Heart left ventricle (tissue), 16 donors: ENCODE measurements at regions not wholly inside any gene's neighbourhood (a gene's known extent, or its start where the extent isn't known, plus 50 kb on each side); places are given as distances from the start of the nearest gene placed in this dataset.

Experiments used
- ATAC-seq, 4 donors: fragments of 200-7000 bp; cut with Tn5 transposase; one replicate each; pipeline ENCODE4 v1.9.1; 2020 to 2022; ENCODE audit warnings: moderate library complexity in 4 of 4, mild to moderate bottlenecking in 3 of 4, moderate number of reproducible peaks in 1 of 4
- DNase-seq, 5 donors: peaks; one replicate each; pipeline ENCODE4 v3.0.0-alpha.2; 2020
- H3K27ac ChIP-seq, 12 donors: fragments of 200-600 bp; sonication (generic) in 4 of 12; one replicate each; pipeline versions ENCODE4 v1.5.0 to v1.8.0; 2016 to 2022; ENCODE audit warnings: mild to moderate bottlenecking in 2 of 12
- H3K27me3 ChIP-seq, 9 donors: fragments of 200-600 bp; sonication (generic) in 2 of 9; one replicate each; pipeline versions ENCODE4 v1.5.1 to v1.8.0; 2016 to 2022; ENCODE audit warnings: mild to moderate bottlenecking in 3 of 9
- H3K36me3 ChIP-seq, 9 donors: fragments of 200-600 bp; sonication (generic) in 2 of 9; one replicate each; pipeline versions ENCODE4 v1.5.0 to v1.8.0; 2018 to 2022; ENCODE audit warnings: mild to moderate bottlenecking in 2 of 9
- H3K4me1 ChIP-seq, 12 donors: fragments of 200-600 bp; sonication (generic) in 4 of 12; one replicate each; pipeline versions ENCODE4 v1.5.0 to v1.8.0; 2016 to 2022; ENCODE audit warnings: mild to moderate bottlenecking in 3 of 12
- H3K4me3 ChIP-seq, 12 donors: fragments of 200-600 bp; sonication (generic) in 4 of 12; one replicate each; pipeline versions ENCODE4 v1.5.0 to v1.8.0; 2017 to 2022; ENCODE audit warnings: mild to moderate bottlenecking in 9 of 12, moderate library complexity in 4 of 12
- H3K9me3 ChIP-seq, 12 donors: fragments of 200-600 bp; sonication (generic) in 4 of 12; one replicate each; pipeline versions ENCODE4 v1.5.0 to v1.8.0; 2016 to 2022; ENCODE audit warnings: mild to moderate bottlenecking in 1 of 12
- POLR2A ChIP-seq, 2 donors: fragments of 450-650 bp; IDR thresholded peaks; one replicate each; pipeline ENCODE4 v1.6.1; 2017; ENCODE audit warnings: antibody characterized with exemption in 2 of 2, mild to moderate bottlenecking in 2 of 2, moderate library complexity in 2 of 2
- WGBS, 4 donors: extraction: QIAGEN DNeasy Blood & Tissue Kit in 2 of 4; methylation state at CpG; one replicate each; pipeline versions ENCODE4 v1.1.5 to v1.1.7; 2013 to 2018; 5-methylcytosine and 5-hydroxymethylcytosine counted together
- intact Hi-C, 10 donors: fragments of 100-400 bp; cut with DNase I; formaldehyde crosslinking; loops; one replicate each; pipeline versions ENCODE4 v1.11.1 to v1.14.2; 2022
- TF ChIP-seq, protein P1 (sequence below), 12 donors: fragments of 200-600 bp; sonication (generic) in 4 of 12; IDR thresholded peaks; one replicate each; pipeline versions ENCODE4 v1.5.0 to v1.8.0; 2018 to 2022; ENCODE audit warnings: antibody characterized with exemption in 12 of 12, mild to moderate bottlenecking in 5 of 12
- donor health status: ischemic (EF 13 %, LVEDD 7.1; RV severe dilation, severe dysfunction).
- donor health status: healthy with polysubstance abuse.
- donor health status: DM: no; HTN: yes; CAD: no.
- donor health status: DM: no; HTN: no; CAD: no.
- donor health status: ischemic (EF 25% LVEDD 6.9; RV normal size, moderate dysfunction).
- donor health status: ischemic (EF 25% LVEDD 5.7; RV mildly dilated, moderate dysfunction).
- donor health status: healthy.
- donor health status: DM: yes; HTN: yes; CAD: no.
- donor health status: ischemic (EF 35%, LVEDD 5.7; RV mildly dilated, moderate dysfunction).
- donor health status: nonischemic (EF 11% LVEDD 7.7; RV severe dilation, severe dysfunction).
- donor health status: DM: yes; HTN: yes; CAD: no.
- donor health status: PGD.
- donor health status: ischemic (EF 29% LVEDD 5.4; RV normal size, mild dysfunction).
- donor health status: nonischemic (EF 23%, LVEDD 6.1; RV moderate dilation, normal function).

DNA sequence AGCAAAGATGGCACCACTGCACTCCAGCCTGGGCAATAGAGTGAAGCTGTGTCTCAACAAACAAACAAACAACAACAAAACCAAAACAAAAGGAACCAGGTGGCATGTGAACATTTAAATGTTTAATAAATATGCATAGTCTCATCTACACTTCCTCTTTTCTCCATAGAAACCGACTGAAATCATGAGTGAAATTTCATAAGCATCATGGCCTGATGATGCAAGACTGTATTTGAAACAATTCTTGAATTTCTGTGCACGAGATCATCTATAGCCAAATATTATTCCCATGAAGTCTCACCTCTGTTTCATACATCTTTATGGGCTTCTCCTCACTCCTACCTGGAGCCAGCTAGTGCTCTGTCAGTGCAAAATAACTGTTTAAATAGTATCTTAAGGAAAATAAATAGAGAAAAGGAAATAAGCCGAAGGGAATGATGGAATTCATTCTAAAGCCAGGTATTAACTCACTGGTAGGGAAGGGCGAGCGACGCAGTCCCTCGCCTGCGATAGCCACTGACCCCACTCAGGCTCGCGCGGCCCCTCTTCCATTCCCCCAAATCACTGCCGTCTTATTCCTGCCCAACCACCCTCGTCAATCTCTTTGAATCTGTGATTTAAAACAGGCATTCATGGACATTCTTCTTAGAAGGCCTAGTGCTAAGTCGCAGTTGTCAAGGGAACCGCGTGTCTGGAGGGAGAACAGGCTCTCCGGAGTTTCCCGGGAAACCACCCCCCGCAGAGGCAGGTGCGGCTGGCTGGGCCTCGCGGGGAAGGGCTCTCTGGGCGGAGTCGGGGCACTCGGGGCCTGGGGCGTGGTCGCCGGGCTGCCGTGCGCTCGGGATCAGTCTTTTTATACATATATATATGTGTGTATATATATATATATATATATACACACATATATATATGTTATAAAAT is 52.4 kb upstream of the TRIM2 start:
- Histone ChIP-seq H3K27me3 (peaks cover 0 to 21% (median 0%) of the 10 kb centered on the region in 9 donors), H3K4me3 (peak overlapping the region in 8 of 12 donors; percentile 55 to 68 (median 60)), H3K9me3 (no peaks in the 10 kb centered on the region), H3K4me1 (peaks cover 0 to 27% (median 12%) of the 10 kb centered on the region in 12 donors), H3K27ac (no peak overlapping the region), H3K36me3 (no peaks in the 10 kb centered on the region)
- intact Hi-C loops: loop anchor here in 2 of 10 donors (5.0 to 10.0 kb wide), 2 partner anchors 56 to 63 kb away; no protein-coding TSS in a partner anchor
- TF ChIP-seq POLR2A (IDR thresholded peaks at IDR 0.05): no peak
- TF ChIP-seq, protein P1, sequence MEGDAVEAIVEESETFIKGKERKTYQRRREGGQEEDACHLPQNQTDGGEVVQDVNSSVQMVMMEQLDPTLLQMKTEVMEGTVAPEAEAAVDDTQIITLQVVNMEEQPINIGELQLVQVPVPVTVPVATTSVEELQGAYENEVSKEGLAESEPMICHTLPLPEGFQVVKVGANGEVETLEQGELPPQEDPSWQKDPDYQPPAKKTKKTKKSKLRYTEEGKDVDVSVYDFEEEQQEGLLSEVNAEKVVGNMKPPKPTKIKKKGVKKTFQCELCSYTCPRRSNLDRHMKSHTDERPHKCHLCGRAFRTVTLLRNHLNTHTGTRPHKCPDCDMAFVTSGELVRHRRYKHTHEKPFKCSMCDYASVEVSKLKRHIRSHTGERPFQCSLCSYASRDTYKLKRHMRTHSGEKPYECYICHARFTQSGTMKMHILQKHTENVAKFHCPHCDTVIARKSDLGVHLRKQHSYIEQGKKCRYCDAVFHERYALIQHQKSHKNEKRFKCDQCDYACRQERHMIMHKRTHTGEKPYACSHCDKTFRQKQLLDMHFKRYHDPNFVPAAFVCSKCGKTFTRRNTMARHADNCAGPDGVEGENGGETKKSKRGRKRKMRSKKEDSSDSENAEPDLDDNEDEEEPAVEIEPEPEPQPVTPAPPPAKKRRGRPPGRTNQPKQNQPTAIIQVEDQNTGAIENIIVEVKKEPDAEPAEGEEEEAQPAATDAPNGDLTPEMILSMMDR (IDR thresholded peaks at IDR 0.05): no peak
- ATAC-seq: no peak
- 31 to 37% (median 33%) methylated on average over 31 of the region's 31 CpGs for WGBS, 4 donors
- peak in 2 of 5 donors; percentile 23 to 29 for DNase-seq

DNA sequence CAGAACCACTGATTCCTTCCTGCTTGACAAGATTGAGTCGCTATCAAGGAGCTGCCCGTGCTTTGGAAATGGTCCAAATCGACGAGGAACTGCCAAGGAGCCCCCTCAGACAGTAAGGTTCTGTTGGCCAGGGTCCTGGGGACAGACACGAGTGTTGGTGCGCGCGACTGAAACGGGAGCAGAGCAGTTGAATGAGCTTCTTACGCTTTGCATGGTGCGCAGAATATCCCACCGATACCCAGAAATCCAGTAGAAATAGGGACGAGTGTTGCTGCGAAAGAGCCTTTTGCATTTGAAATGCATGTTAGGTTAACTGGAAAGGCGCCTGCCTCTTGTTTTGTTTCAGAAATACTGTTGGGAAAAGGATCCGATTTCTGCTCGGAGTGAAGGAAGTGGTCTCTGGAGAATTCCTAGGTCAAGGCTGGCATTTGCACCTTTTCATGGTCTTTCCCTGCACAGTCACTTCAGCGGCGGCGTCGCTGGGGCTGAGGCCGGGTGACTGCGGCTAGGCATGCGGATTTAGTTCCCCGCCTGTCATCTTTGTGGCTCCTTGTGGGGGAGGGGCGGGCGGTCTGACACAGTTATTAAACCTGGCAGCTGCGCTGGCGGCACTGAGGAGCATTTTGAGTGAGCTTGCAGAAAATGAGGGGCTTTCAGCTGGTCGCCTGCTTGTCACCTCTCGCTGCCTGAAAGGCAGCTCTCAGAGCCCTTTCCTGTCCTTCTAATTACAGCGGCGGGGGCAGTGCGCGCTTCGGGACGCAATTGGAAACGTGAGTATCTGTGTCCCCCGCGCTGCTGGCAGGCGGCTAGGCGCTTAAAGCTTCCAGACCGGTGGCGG is 51.5 kb upstream of the TRIM2 start:
- no peak for TF ChIP-seq POLR2A (IDR thresholded peaks at IDR 0.05)
- TF ChIP-seq, protein P1 (IDR thresholded peaks at IDR 0.05): no peak
- WGBS, 4 donors: 1 to 5% (median 2%) methylated on average over 31 to 44 of the region's 44 CpGs
- DNase-seq (peak in 4 of 5 donors; percentile 30 to 75 (median 46)), ATAC-seq (peak in 3 of 4 donors; percentile 24 to 60 (median 49))
- intact Hi-C loops: loop anchor here in 2 of 10 donors (5.0 to 10.0 kb wide), 2 partner anchors 55 to 62 kb away; no protein-coding TSS in a partner anchor
- Histone ChIP-seq H3K27ac (peak overlapping the region in 1 of 12 donors; percentile 10), H3K4me3 (peak overlapping the region; percentile 48 to 68 (median 58)), H3K27me3 (peaks cover 0 to 21% (median 0%) of the 10 kb centered on the region in 9 donors), H3K36me3 (no peaks in the 10 kb centered on the region), H3K4me1 (peaks cover 0 to 27% (median 12%) of the 10 kb centered on the region in 12 donors), H3K9me3 (no peaks in the 10 kb centered on the region)

- WGBS, 4 donors: 0 to 1% (median 0%) methylated on average over 36 to 56 of the region's 56 CpGs
- intact Hi-C loops: loop anchor here in 2 of 10 donors (5.0 to 10.0 kb wide), 2 partner anchors 54 to 61 kb away; no protein-coding TSS in a partner anchor
- Histone ChIP-seq H3K27me3 (peaks cover 0 to 21% (median 0%) of the 10 kb centered on the region in 9 donors), H3K9me3 (no peaks in the 10 kb centered on the region), H3K36me3 (no peaks in the 10 kb centered on the region), H3K4me3 (peak overlapping the region; percentile 48 to 68 (median 58)), H3K27ac (peak overlapping the region in 1 of 12 donors; percentile 10), H3K4me1 (peaks cover 0 to 27% (median 12%) of the 10 kb centered on the region in 12 donors)
- TF ChIP-seq, protein P1 (IDR thresholded peaks at IDR 0.05): no peak
- TF ChIP-seq POLR2A (IDR thresholded peaks at IDR 0.05): no peak
- ATAC-seq (peak in 3 of 4 donors; percentile 75 to 88 (median 85)), DNase-seq (peak; percentile 39 to 66 (median 48))
Measured at GRCh38 chr4:153153339-153153871, 50.8 kb upstream of the TRIM2 start.
